Stimulated activated CD4-positive, alpha-beta T cell treated with anti-CD3 and anti-CD28 coated beads, Interleukin-2, amount 100 ng/mL, for 48 hours (primary cell): ENCODE measurements at regions not wholly inside any gene's neighbourhood (a gene's known extent, or its start where the extent isn't known, plus 50 kb on each side); places are given as distances from the start of the nearest gene placed in this dataset.

Source experiments
- DNase-seq, 2 donors: peaks; one replicate each; pipeline ENCODE4 v3.0.0-alpha.2; 2020

DNA sequence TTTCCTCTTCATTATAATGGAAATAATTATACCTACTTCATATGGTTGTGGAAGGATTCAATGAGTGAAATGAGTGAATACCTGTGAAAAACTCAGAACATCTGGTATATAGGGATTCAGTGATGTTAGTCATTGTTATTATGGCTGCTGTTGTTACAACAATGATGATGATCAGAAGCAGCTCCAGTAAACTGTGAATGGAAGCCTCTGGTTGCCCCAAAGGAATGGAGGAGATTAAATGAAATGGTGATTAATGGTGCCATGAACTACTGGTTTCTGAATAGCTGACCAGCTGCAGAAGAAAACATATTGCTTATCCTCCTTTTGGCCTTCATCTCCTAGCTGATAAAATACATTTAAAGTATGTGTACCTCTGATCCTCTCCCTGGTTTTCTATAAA, 372.0 kb downstream of the ARHGEF28 start:
- no peak for DNase-seq

DNA sequence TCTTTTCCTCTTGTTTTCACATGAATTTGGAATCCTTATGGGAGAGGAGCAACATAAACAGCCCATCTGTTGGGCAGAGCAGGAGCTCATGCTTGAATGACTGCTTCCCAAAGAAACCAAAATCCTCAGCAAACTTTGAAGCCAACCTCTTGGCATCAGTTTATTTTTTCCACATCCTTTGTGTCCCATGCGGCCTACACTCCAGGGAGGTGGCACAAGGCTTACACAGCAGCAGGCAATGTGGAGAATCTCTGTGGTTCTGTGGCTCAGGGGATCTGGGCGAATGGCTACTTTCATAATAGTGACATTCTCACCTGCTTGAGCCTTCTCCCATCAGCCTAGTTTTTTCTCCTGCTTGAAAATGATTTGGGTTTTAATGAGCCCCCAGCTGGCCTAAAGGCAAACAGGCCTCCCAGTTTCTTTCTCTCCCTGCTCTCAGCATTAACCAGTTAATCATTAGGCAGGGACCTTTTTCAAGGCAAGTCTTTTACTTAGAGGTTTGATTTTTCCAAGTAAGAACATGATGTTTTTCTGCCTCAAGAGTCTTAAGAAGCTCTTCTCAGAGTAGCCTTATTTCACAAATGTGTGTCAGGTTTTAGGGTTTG, 370.3 kb downstream of the ARHGEF28 start:
- DNase-seq = no peak

DNA sequence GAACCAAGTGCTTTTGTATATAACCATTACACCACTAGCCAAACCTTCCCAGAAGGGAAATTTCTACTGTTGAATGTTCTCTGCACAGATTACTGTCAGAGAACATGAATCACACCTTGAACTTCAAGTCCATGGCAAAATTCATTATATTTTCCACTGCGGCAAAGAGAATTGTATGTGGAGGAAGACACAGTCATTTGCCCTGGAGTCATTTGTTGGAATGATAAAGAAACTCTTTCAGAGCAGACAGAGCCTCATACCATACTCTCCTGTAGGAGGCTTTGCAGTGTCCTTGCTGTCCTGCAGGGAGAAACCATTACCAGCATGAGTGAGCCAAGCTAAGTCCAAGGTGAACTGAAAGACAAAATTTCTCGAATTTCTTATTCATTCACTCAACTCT, 369.0 kb downstream of the ARHGEF28 start:
- DNase-seq = no peak
